SH-SY5Y (cell line): ENCODE measurements at regions not wholly inside any gene's neighbourhood (a gene's known extent, or its start where the extent isn't known, plus 50 kb on each side); places are given as distances from the start of the nearest gene placed in this dataset.

Experiments
- GATA2 ChIP-seq: IDR thresholded peaks from 2 replicates; pipeline ENCODE4 v1.6.1; 2011; ENCODE audit warnings: mild to moderate bottlenecking, low read depth, low read length
- GATA3 ChIP-seq: IDR thresholded peaks from 2 replicates; pipeline ENCODE4 v1.6.1; 2011; ENCODE audit warnings: low read depth, mild to moderate bottlenecking, low read length, moderate library complexity

GRCh38 chrX:5650904-5651303 lies 577.8 kb downstream of the NLGN4X start:
- no peak for TF ChIP-seq GATA3
- TF ChIP-seq GATA2, result no peak
